ENCODE measurements at regions not wholly inside any gene's neighbourhood (a gene's known extent, or its start where the extent isn't known, plus 50 kb on each side); places are given as distances from the start of the nearest gene placed in this dataset.

DNA sequence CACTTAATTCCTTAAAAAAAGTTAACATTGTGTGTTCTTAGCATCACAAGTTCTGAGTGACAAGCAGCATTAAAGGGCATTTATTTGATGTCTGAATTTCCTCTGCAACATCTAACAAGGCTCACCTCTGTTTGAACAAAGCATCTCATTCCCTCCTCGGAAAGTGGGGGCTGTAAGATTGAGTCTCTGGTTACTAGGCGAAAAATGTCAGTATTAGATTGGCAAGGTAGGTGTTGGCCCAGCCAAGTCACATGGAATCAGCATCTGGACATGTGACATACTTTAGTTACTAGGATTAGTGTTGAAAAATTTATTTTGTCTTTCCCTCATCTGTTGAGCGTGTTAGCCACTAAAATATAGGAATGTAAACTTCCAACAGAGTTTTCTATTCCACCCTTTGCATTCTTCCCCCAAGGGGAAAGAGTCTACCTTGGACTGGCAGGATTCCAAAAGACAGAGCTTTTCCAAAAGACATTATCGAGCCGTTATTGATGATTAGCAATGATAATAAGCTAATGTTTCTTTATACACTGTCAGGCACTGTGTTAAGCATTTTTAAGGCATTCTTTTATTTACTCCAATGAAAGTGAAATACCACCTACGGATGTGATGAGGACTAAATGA is 194.9 kb upstream of the BTG1 start:
- no peak overlapping the region for H3K27ac ChIP-seq
- TF ChIP-seq, protein P1, sequence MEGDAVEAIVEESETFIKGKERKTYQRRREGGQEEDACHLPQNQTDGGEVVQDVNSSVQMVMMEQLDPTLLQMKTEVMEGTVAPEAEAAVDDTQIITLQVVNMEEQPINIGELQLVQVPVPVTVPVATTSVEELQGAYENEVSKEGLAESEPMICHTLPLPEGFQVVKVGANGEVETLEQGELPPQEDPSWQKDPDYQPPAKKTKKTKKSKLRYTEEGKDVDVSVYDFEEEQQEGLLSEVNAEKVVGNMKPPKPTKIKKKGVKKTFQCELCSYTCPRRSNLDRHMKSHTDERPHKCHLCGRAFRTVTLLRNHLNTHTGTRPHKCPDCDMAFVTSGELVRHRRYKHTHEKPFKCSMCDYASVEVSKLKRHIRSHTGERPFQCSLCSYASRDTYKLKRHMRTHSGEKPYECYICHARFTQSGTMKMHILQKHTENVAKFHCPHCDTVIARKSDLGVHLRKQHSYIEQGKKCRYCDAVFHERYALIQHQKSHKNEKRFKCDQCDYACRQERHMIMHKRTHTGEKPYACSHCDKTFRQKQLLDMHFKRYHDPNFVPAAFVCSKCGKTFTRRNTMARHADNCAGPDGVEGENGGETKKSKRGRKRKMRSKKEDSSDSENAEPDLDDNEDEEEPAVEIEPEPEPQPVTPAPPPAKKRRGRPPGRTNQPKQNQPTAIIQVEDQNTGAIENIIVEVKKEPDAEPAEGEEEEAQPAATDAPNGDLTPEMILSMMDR (conservative IDR thresholded peaks at IDR 0.05): no peak
- TF ChIP-seq ZFX (IDR thresholded peaks at IDR 0.05): no peak

DNA sequence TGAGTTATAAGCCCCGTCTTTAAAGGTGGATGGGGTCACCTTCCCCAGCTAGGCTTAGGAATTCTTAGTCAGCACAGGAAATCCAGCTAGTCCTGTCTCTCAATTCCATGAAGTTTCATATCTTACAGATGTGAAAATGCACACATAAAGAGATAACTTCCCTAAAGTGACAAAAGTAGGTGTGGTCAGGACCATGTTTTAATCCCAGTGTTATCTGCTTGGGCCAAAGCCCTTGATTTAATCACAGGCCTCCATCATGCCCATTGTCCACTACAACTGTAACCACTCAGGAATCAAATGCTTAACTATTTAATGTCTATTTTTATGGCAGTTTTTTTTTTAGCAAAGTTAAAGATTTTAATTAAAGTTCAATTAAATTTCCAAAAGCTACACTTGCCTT is 194.4 kb upstream of the BTG1 start:
- H3K27ac ChIP-seq: no peak overlapping the region
- no peak for TF ChIP-seq ZFX (IDR thresholded peaks at IDR 0.05)
- TF ChIP-seq, protein P1 (conservative IDR thresholded peaks at IDR 0.05): no peak

DNA sequence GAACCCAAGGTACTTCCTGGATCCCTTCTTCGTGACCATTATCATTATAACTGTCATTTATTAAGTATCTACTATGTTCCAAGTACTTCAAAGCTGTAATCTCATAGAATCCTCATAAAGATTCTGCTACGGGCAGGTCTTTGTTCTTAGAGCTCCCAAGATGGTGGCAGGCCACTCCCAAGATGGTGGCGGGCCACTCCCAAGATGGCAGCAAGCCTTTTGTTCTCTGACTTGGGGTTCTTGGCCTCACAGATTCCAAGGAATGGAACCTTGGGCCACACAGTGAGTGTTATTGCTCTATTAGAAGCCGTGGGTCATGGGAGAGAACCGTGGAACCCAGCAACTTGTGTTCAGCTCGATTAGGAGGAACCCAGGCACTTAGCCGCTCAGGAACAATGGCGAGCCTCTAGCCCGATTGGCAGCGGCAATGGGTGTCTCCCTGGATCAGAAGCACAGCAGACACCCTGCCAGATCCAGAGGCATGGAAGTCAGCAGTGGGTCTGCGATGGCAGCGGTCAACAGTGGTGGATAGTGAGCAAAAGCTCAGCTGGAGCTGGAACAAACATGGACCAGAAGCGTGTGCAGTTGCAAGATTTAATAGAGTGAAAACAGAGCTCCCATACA is 193.7 kb upstream of the BTG1 start:
- TF ChIP-seq ZFX (IDR thresholded peaks at IDR 0.05): no peak
- TF ChIP-seq, protein P1 (conservative IDR thresholded peaks at IDR 0.05): no peak
- no peak overlapping the region for H3K27ac ChIP-seq

DNA sequence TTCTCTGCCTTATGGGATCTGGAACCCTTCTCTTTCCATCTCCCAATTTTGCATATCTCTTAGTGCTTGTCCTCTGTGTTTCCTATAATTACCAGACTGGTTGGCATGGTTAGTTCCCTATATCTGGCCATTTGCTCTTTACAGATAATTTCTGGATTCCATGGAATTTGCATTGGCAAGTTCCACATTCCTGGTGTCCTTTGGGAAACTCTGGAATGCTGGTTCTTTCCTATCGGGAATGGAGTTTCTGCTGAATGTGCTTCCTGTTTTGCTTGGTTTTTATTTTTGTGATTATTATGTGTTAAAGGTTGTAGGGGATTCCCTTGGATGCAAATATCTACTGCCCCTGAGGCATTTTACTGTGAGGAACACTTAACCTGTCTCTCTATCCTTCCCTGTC is 193.0 kb upstream of the BTG1 start:
- TF ChIP-seq ZFX (IDR thresholded peaks at IDR 0.05): no peak
- TF ChIP-seq, protein P1 (conservative IDR thresholded peaks at IDR 0.05): no peak
- H3K27ac ChIP-seq: no peak overlapping the region

DNA sequence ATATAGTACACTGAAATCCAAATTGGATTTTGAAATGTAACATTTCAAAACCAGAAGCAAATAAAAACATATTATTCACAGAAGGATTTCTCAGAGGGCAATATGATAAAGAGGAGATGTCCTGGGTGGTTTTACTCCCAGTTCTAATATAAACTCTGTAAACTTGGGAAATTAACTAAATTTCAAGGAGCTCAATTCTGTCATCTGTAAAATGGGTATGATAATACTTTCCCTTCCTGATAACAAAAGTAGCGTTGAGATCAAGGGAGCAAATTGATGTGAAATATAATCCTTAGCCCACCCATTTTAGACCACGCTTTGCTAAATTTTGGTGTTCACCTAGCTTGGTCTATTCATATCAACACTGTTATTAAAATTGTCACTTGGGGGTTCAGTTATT is 192.5 kb upstream of the BTG1 start:
- no peak overlapping the region for H3K27ac ChIP-seq
- TF ChIP-seq, protein P1 (conservative IDR thresholded peaks at IDR 0.05): no peak
- no peak for TF ChIP-seq ZFX (IDR thresholded peaks at IDR 0.05)

DNA sequence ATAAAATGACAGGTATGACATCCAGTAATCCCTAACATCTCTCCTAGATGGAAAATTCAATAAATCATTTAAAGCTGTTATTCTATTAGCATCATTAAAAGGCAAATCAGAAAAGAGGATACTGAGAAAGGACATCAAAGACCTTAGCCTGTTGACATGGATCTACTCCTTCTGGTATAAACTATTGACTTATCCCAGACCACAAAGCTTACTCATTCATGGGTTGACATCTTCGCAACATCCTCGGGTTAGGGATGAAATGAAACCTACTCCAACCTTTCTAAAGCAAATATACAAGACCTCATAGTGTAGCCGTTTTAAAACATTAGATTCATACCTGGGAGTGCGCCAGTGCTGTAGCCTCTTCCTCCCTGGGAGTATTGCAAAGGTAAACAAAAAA is 191.5 kb upstream of the BTG1 start:
- TF ChIP-seq, protein P1 (conservative IDR thresholded peaks at IDR 0.05): no peak
- TF ChIP-seq ZFX (IDR thresholded peaks at IDR 0.05): no peak
- H3K27ac ChIP-seq: no peak overlapping the region

DNA sequence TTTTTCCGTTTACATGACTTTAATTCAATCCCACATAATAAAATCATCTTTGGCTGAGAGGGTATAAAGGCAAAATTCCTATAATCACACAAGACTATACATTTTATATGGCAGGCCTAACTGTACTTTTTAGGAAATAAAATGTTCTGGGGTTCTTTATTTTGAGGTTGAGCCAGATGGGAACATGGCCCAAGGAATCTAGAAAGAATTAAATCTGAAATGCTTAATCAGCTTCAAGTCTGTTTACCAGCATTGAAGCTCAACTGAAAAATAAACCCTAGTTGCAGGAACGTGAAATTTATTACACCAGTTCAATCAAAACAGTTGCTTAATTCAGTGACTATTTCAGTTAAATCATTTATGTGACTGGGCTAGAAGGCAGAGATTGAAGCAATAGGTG is 191.0 kb upstream of the BTG1 start:
- TF ChIP-seq, protein P1 (conservative IDR thresholded peaks at IDR 0.05): no peak
- no peak for TF ChIP-seq ZFX (IDR thresholded peaks at IDR 0.05)

More for the DNA sequence above, 191.0 kb upstream of the BTG1 start:
- no peak overlapping the region for H3K27ac ChIP-seq
